ENCODE measurements at regions not wholly inside any gene's neighbourhood (a gene's known extent, or its start where the extent isn't known, plus 50 kb on each side); places are given as distances from the start of the nearest gene placed in this dataset.

- POLR2A ChIA-PET = no interaction called here
These were observed 640.8 kb downstream of the FAM181B start for GRCh38 chr11:82092904-82093303.

GRCh38 chr11:82089426-82089825 is 644.2 kb downstream of the FAM181B start:
- CTCF ChIA-PET = no interaction called here

More at GRCh38 chr11:82092904-82093303, 640.8 kb downstream of the FAM181B start:
- Mint-ChIP-seq H3K27ac (no peak overlapping the region), H3K36me3 (ENCODE audit: low read depth) (no peaks in the 10 kb centered on the region), H3K9me3 (no peaks in the 10 kb centered on the region), H3K4me3 (no peak overlapping the region), H3K27me3 (no peaks in the 10 kb centered on the region), H3K4me1 (no peaks in the 10 kb centered on the region)
- no peak for DNase-seq
- CTCF ChIA-PET = no interaction called here

GRCh38 chr11:82085493-82085892 is 648.2 kb downstream of the FAM181B start:
- H3K9me3 Mint-ChIP-seq = no peaks in the 10 kb centered on the region
- H3K27me3 Mint-ChIP-seq = no peaks in the 10 kb centered on the region
- ChIA-PET CTCF (no interaction called here), POLR2A (no interaction called here)
- H3K4me3 Mint-ChIP-seq = no peak overlapping the region
- no peaks in the 10 kb centered on the region for H3K4me1 Mint-ChIP-seq
- H3K27ac Mint-ChIP-seq = no peak overlapping the region
- DNase-seq = no peak
- no peaks in the 10 kb centered on the region for H3K36me3 Mint-ChIP-seq (ENCODE audit: low read depth)

More at GRCh38 chr11:82089426-82089825, 644.2 kb downstream of the FAM181B start:
- Mint-ChIP-seq H3K9me3 (no peaks in the 10 kb centered on the region), H3K27me3 (no peaks in the 10 kb centered on the region), H3K36me3 (ENCODE audit: low read depth) (no peaks in the 10 kb centered on the region), H3K4me3 (no peak overlapping the region), H3K27ac (no peak overlapping the region), H3K4me1 (no peaks in the 10 kb centered on the region)
- POLR2A ChIA-PET = no interaction called here
- DNase-seq = no peak

GRCh38 chr11:82082976-82083375 is 650.7 kb downstream of the FAM181B start:
- ChIA-PET POLR2A (no interaction called here), CTCF (no interaction called here)
- no peak for DNase-seq
- H3K36me3 Mint-ChIP-seq (ENCODE audit: low read depth) = no peaks in the 10 kb centered on the region
- H3K9me3 Mint-ChIP-seq = no peaks in the 10 kb centered on the region
- no peaks in the 10 kb centered on the region for H3K4me1 Mint-ChIP-seq
- no peak overlapping the region for H3K4me3 Mint-ChIP-seq
- no peak overlapping the region for H3K27ac Mint-ChIP-seq
- H3K27me3 Mint-ChIP-seq = no peaks in the 10 kb centered on the region

GRCh38 chr11:82080160-82080559 is 653.5 kb downstream of the FAM181B start:
- no peaks in the 10 kb centered on the region for H3K27me3 Mint-ChIP-seq
- H3K9me3 Mint-ChIP-seq = no peaks in the 10 kb centered on the region
- DNase-seq = no peak
- no peaks in the 10 kb centered on the region for H3K36me3 Mint-ChIP-seq (ENCODE audit: low read depth)
- H3K27ac Mint-ChIP-seq = no peak overlapping the region
- no peak overlapping the region for H3K4me3 Mint-ChIP-seq
- POLR2A ChIA-PET = no interaction called here
- CTCF ChIA-PET = no interaction called here
- no peaks in the 10 kb centered on the region for H3K4me1 Mint-ChIP-seq

- Mint-ChIP-seq H3K27me3 (no peaks in the 10 kb centered on the region), H3K9me3 (no peaks in the 10 kb centered on the region), H3K4me3 (no peak overlapping the region), H3K27ac (no peak overlapping the region), H3K4me1 (no peaks in the 10 kb centered on the region), H3K36me3 (ENCODE audit: low read depth) (no peaks in the 10 kb centered on the region)
- POLR2A ChIA-PET = no interaction called here
- CTCF ChIA-PET = no interaction called here
- DNase-seq = no peak
These were observed 657.5 kb downstream of the FAM181B start for GRCh38 chr11:82076126-82076525.

GRCh38 chr11:82059505-82059904 is 674.2 kb downstream of the FAM181B start:
- no peaks in the 10 kb centered on the region for H3K36me3 Mint-ChIP-seq (ENCODE audit: low read depth)
- H3K9me3 Mint-ChIP-seq = no peaks in the 10 kb centered on the region
- H3K27me3 Mint-ChIP-seq = no peaks in the 10 kb centered on the region
- no peak overlapping the region for H3K27ac Mint-ChIP-seq
- H3K4me3 Mint-ChIP-seq = no peak overlapping the region
- DNase-seq = no peak
- ChIA-PET CTCF (no interaction called here), POLR2A (no interaction called here)
- no peaks in the 10 kb centered on the region for H3K4me1 Mint-ChIP-seq

GRCh38 chr11:82056450-82056849 is 677.2 kb downstream of the FAM181B start:
- no peak for DNase-seq
- CTCF ChIA-PET = no interaction called here
- no peaks in the 10 kb centered on the region for H3K9me3 Mint-ChIP-seq
- H3K4me1 Mint-ChIP-seq = no peaks in the 10 kb centered on the region
- peaks cover 2% of the 10 kb centered on the region for H3K27me3 Mint-ChIP-seq
- no peak overlapping the region for H3K4me3 Mint-ChIP-seq
- POLR2A ChIA-PET = no interaction called here
- no peaks in the 10 kb centered on the region for H3K36me3 Mint-ChIP-seq (ENCODE audit: low read depth)
- no peak overlapping the region for H3K27ac Mint-ChIP-seq

GRCh38 chr11:82049199-82049598 is 684.5 kb downstream of the FAM181B start:
- POLR2A ChIA-PET = no interaction called here
- Mint-ChIP-seq H3K27me3 (peaks cover 2% of the 10 kb centered on the region), H3K4me1 (no peaks in the 10 kb centered on the region), H3K36me3 (ENCODE audit: low read depth) (no peaks in the 10 kb centered on the region), H3K27ac (no peak overlapping the region), H3K9me3 (peaks cover 6% of the 10 kb centered on the region), H3K4me3 (no peak overlapping the region)
- DNase-seq = no peak
- CTCF ChIA-PET = no interaction called here

GRCh38 chr11:82047200-82047599 is 686.5 kb downstream of the FAM181B start:
- POLR2A ChIA-PET = no interaction called here
- CTCF ChIA-PET = no interaction called here

GRCh38 chr11:82046778-82047177 is 686.9 kb downstream of the FAM181B start:
- H3K9me3 Mint-ChIP-seq = peaks cover 6% of the 10 kb centered on the region
- H3K4me1 Mint-ChIP-seq = no peaks in the 10 kb centered on the region
- no peak for DNase-seq
- ChIA-PET POLR2A (no interaction called here), CTCF (no interaction called here)
- no peak overlapping the region for H3K27ac Mint-ChIP-seq
- H3K27me3 Mint-ChIP-seq = no peaks in the 10 kb centered on the region
- H3K36me3 Mint-ChIP-seq (ENCODE audit: low read depth) = no peaks in the 10 kb centered on the region
- no peak overlapping the region for H3K4me3 Mint-ChIP-seq

More at GRCh38 chr11:82047200-82047599, 686.5 kb downstream of the FAM181B start:
- Mint-ChIP-seq H3K27ac (no peak overlapping the region), H3K9me3 (peaks cover 6% of the 10 kb centered on the region), H3K36me3 (ENCODE audit: low read depth) (no peaks in the 10 kb centered on the region), H3K27me3 (no peaks in the 10 kb centered on the region), H3K4me3 (no peak overlapping the region), H3K4me1 (no peaks in the 10 kb centered on the region)
- no peak for DNase-seq

- peaks cover 6% of the 10 kb centered on the region for H3K9me3 Mint-ChIP-seq
- ChIA-PET CTCF (no interaction called here), POLR2A (interaction anchor here (0.7 kb wide), 1 partner anchor 302 kb away, joined by 4 read pairs; no protein-coding TSS in a partner anchor)
- H3K4me1 Mint-ChIP-seq = no peaks in the 10 kb centered on the region
- H3K4me3 Mint-ChIP-seq = no peak overlapping the region
- no peak for DNase-seq
- no peaks in the 10 kb centered on the region for H3K36me3 Mint-ChIP-seq (ENCODE audit: low read depth)
- H3K27me3 Mint-ChIP-seq = peaks cover 3% of the 10 kb centered on the region
- H3K27ac Mint-ChIP-seq = no peak overlapping the region
These were observed 687.8 kb downstream of the FAM181B start for GRCh38 chr11:82045748-82046457.

GRCh38 chr11:82043316-82043715 is 690.3 kb downstream of the FAM181B start:
- DNase-seq = no peak
- Mint-ChIP-seq H3K9me3 (peaks cover 6% of the 10 kb centered on the region), H3K27me3 (peaks cover 3% of the 10 kb centered on the region), H3K4me1 (no peaks in the 10 kb centered on the region), H3K36me3 (ENCODE audit: low read depth) (no peaks in the 10 kb centered on the region), H3K4me3 (no peak overlapping the region), H3K27ac (no peak overlapping the region)
- ChIA-PET CTCF (no interaction called here), POLR2A (no interaction called here)

GRCh38 chr11:82041764-82042163 is 691.9 kb downstream of the FAM181B start:
- Mint-ChIP-seq H3K4me1 (no peaks in the 10 kb centered on the region), H3K27ac (no peak overlapping the region), H3K27me3 (peaks cover 3% of the 10 kb centered on the region), H3K9me3 (peaks cover 6% of the 10 kb centered on the region), H3K36me3 (ENCODE audit: low read depth) (no peaks in the 10 kb centered on the region), H3K4me3 (no peak overlapping the region)
- DNase-seq = no peak
- ChIA-PET POLR2A (no interaction called here), CTCF (no interaction called here)

Measured in activated CD4-positive, alpha-beta T cell treated with anti-CD3 and anti-CD28 coated beads, Interleukin-2, amount 10 ng/mL, durations not matched to agents 7 days and 5 days (primary cell).